HG02970 (cell line): ENCODE measurements at regions not wholly inside any gene's neighbourhood (a gene's known extent, or its start where the extent isn't known, plus 50 kb on each side); places are given as distances from the start of the nearest gene placed in this dataset.

Source experiments
- ATAC-seq: cut with Tn5 transposase; IDR thresholded peaks from one replicate; pipeline ENCODE4 v1.9.1; 2021; ENCODE audit warnings: mild to moderate bottlenecking, moderate library complexity, moderate number of reproducible peaks; ENCODE audit not compliant: unreplicated experiment, low FRiP score

GRCh38 chr1:59218521-59219236 lies 78.2 kb upstream of the FGGY start:
- no peak for ATAC-seq

- ATAC-seq: no peak
Observed at GRCh38 chr1:59219916-59220315, 77.0 kb upstream of the FGGY start.

GRCh38 chr1:59220356-59220755 lies 76.5 kb upstream of the FGGY start:
- ATAC-seq: no peak

GRCh38 chr1:59223198-59223597 lies 73.7 kb upstream of the FGGY start:
- no peak for ATAC-seq

- no peak for ATAC-seq
Observed at GRCh38 chr1:59223989-59224634, 72.8 kb upstream of the FGGY start.

GRCh38 chr1:59225594-59226316 lies 71.1 kb upstream of the FGGY start:
- no peak for ATAC-seq

- no peak for ATAC-seq
Observed at GRCh38 chr1:59229138-59229537, 67.8 kb upstream of the FGGY start.

- ATAC-seq: no peak
Observed at GRCh38 chr1:59230622-59231021, 66.3 kb upstream of the FGGY start.

- no peak for ATAC-seq
Observed at GRCh38 chr1:59232216-59232615, 64.7 kb upstream of the FGGY start.

- no peak for ATAC-seq
Observed at GRCh38 chr1:59233444-59233843, 63.5 kb upstream of the FGGY start.

GRCh38 chr1:59236721-59237545 lies 60.0 kb upstream of the FGGY start:
- no peak for ATAC-seq

- ATAC-seq: no peak
Observed at GRCh38 chr1:59237900-59238299, 59.0 kb upstream of the FGGY start.

- no peak for ATAC-seq
Observed at GRCh38 chr1:59238333-59238934, 58.5 kb upstream of the FGGY start.

GRCh38 chr1:59238993-59239392 lies 57.9 kb upstream of the FGGY start:
- ATAC-seq: no peak

- no peak for ATAC-seq
Observed at GRCh38 chr1:59241909-59242308, 55.0 kb upstream of the FGGY start.

GRCh38 chr1:59242370-59242769 lies 54.5 kb upstream of the FGGY start:
- ATAC-seq: no peak

GRCh38 chr1:59243550-59243949 lies 53.3 kb upstream of the FGGY start:
- no peak for ATAC-seq

- no peak for ATAC-seq
Observed at GRCh38 chr1:59243978-59244377, 52.9 kb upstream of the FGGY start.

GRCh38 chr1:59244891-59245290 lies 52.0 kb upstream of the FGGY start:
- ATAC-seq: no peak
